ENCODE measurements at regions not wholly inside any gene's neighbourhood (a gene's known extent, or its start where the extent isn't known, plus 50 kb on each side); places are given as distances from the start of the nearest gene placed in this dataset.

DNA sequence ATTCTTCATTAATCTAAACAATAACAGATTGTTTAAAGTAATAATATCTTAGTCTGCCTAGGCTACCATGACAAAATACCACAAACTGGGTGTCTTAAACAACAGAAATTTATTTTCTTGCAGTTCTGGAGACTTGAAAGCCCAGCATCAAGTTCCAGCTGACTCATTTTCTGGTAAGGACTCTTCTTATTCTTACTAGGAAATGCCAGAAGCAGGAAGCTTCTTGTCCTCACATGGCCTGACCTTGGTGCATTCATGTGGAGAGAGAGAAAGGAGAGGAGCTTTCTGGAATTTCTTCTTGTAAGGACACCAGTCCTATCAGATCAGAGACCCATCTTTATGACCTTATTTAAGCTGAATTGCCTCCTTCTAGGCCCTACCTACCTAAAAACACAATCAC, 110.5 kb downstream of the ANKRD60 start:
- TF ChIP-seq TCF7L2 (IDR thresholded peaks at IDR 0.05; ENCODE audit: borderline replicate concordance, extremely low read depth, insufficient read depth, insufficient read length), result no peak
- TF ChIP-seq JUND (IDR thresholded peaks at IDR 0.05), result no peak
- no peak for TF ChIP-seq CEBPB (IDR thresholded peaks at IDR 0.05; ENCODE audit: low read depth)
- no peak for TF ChIP-seq RAD21 (IDR thresholded peaks at IDR 0.05; ENCODE audit: low read depth)
- TF ChIP-seq, protein P1, sequence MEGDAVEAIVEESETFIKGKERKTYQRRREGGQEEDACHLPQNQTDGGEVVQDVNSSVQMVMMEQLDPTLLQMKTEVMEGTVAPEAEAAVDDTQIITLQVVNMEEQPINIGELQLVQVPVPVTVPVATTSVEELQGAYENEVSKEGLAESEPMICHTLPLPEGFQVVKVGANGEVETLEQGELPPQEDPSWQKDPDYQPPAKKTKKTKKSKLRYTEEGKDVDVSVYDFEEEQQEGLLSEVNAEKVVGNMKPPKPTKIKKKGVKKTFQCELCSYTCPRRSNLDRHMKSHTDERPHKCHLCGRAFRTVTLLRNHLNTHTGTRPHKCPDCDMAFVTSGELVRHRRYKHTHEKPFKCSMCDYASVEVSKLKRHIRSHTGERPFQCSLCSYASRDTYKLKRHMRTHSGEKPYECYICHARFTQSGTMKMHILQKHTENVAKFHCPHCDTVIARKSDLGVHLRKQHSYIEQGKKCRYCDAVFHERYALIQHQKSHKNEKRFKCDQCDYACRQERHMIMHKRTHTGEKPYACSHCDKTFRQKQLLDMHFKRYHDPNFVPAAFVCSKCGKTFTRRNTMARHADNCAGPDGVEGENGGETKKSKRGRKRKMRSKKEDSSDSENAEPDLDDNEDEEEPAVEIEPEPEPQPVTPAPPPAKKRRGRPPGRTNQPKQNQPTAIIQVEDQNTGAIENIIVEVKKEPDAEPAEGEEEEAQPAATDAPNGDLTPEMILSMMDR (IDR thresholded peaks at IDR 0.05 in 2 of 3, conservative IDR thresholded peaks at IDR 0.05 in 1 of 3; ENCODE audit: borderline replicate concordance in 1 of 3, insufficient read depth in 1 of 3, low read depth in 2 of 3, low read length in 2 of 3), result no peak
- no peak for TF ChIP-seq ZFX (IDR thresholded peaks at IDR 0.05)
- TF ChIP-seq, protein P2, sequence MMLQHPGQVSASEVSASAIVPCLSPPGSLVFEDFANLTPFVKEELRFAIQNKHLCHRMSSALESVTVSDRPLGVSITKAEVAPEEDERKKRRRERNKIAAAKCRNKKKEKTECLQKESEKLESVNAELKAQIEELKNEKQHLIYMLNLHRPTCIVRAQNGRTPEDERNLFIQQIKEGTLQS (IDR thresholded peaks at IDR 0.05), result no peak

Data from HCT116 (cell line).